ENCODE measurements at regions not wholly inside any gene's neighbourhood (a gene's known extent, or its start where the extent isn't known, plus 50 kb on each side); places are given as distances from the start of the nearest gene placed in this dataset.

DNA sequence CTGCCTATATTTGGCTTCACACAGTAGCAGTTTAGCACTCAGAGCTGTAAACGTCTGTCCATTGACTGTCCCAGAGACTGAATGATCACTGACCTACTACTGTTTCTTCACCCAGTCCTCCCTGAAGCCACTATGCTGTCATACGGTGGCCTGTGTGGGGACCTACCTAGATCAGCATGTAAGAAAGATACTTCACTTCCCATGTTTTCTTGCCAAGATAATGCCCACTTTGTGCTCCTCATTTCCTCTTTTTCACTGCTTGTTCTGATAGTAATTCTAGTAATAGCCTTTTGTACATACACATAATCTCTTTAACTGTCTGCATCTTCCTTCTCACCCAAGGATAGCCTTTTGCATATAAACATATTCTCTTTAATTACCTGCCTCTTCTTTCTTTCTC is 109.9 kb upstream of the TIAM2 start:
- FAIRE-seq (no peak), DNase-seq (ENCODE audit: low spot score) (no peak)

DNA sequence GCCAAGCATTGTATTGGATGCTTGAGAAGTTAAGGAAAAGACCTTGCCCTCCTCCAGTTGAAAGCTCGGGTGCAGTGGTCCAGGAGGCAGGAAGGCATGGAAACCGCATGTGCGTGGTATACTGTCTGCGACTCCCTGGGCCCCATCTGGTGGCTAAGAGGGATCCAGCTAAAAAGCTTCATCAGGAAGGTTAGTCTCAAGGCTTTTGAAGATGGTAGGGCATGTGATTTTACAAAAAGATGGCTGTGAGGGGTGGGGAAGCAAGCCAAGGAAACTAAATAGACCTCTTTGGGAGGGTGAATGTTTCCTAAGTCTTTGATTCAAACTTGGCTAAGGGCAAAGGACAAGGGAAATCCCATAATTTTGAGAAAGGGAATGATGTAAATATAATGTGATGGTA is 109.1 kb upstream of the TIAM2 start:
- FAIRE-seq: no peak
- DNase-seq (ENCODE audit: low spot score): no peak

DNA sequence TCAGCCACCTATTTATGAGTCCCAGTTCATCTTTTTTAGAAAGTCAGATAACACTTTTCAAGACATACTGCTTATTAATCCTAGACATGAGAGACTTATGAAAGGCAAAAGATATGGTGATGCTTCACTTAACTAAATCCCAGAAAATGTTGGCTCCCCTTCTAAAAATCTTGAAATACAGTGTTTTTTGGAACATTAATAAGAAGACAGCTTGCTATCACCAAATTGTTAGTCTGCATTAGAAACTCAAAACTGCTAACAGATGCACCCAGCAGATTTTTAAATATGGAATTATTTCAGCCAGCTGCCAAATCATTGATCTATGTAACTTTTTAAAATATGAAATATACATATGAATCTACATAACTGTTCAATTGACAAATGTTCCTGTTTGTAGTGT is 108.6 kb upstream of the TIAM2 start:
- FAIRE-seq: no peak
- no peak for DNase-seq (ENCODE audit: low spot score)

DNA sequence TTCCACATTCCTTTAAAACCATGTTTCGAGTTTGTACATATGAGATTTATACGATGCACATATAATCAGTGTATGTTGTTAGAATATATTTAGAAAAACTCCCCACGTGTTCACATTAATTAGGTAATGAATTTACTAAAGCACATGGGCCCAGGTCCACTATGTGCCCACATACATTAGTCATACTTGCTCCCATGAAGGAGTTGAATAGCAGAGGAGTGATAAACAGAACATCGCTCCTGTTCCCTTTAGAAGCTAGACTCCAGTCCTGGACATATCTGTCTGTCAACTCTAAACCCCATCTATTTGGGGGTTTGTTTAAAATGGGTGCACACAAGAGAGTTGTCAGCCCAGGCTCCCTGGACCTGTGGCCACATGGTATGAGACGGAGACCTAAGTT is 108.1 kb upstream of the TIAM2 start:
- no peak for FAIRE-seq
- DNase-seq (ENCODE audit: low spot score): no peak

DNA sequence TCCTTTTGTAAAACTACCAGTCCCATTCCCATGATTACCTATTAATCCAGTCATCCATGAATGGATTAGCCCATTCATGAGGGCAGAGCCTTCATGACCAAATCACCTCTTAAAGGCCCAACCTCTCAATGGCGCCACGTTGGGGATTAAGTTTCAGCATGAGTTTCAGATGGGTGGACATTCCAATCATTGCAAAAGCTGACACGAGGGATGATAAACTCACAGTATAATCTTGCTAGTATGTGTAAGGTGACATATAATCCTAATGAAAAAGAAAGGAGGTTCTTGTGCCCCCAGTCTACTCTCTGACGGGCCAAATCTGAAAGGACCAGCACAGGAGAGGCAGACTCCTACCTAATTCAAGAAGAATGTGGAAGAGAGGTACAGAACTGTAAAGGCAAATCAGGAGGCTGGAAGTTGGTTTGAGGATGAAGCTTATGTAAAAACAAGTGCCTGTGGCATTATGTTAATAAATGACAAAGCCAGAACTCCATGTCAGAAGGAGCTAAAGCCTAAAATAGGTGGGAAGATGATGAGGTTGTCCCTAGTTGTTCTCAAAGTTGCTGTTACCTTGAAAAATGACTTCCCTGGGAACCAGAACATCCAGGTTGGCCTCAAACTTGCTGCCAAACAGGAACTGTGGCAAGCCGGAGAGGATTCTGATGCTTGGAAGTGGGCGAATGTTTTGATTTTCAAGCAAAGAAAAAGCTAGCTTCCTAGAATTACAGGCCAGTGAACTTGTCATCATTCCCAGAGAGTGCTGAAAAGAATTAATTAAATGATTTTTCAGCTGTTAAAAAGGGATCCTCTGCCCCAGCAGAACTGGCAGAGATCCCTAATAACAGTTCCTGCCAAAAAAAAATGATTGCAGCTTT is 106.5 kb upstream of the TIAM2 start:
- DNase-seq (ENCODE audit: low spot score) (no peak), FAIRE-seq (no peak)

DNA sequence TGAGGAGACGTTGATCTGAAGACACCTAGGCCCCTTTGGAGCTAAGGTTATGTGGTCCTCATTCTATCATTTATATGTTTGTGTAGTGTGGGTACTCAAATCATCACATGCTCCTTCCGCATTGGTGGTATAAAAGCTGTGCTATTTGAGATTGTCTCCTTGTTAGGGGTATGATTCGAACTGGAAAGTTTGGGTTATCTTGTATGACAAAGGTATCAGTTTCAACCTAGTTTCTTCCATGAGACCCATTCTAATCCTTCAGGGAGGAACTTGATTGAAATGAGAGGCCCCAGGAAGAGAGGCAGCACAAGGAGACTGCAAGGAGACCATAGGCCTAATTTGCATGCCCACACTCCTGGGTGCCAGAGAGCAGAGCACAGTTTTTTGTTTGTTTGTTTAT is 104.2 kb upstream of the TIAM2 start:
- FAIRE-seq: no peak

DNA sequence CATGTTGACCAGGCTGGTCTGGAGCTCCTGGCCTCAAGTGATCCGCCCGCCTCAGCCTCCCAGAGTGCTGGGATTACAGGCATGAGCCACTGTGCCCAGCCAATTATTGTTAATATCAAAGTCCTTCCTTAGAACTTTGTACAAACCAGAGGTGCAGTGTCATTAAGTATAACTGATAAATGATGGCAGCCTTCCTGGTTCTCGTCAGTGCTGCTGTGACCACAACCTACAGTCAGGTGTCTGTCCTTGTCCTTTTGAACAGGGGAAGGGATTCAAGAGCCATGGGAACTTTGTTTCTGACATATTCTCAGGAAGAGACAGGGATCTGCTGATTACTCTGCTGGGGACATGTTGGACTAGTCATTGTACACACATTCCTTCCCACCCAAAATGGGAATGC is 103.2 kb upstream of the TIAM2 start:
- no peak for FAIRE-seq
- no peak for DNase-seq (ENCODE audit: low spot score)

More for the DNA sequence above, 104.2 kb upstream of the TIAM2 start:
- DNase-seq (ENCODE audit: low spot score): no peak

DNA sequence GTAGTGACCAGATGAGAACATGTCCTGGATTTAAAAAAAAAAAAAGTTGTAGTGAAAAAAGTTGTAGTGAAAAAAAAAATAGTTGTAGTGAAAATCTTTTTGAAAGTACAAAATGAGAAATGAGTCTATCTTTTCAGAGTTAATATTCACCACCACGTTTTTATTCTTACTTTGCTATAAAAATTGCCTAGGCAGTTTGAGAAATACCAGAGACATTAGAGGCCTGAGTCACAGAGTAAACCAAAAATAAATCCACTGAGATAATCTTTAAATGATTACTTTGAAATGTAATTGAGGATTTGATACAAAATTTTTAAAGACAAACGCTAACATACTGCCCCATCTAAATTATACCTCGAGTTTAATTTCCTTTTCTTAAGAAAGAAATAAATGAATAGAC is 101.2 kb upstream of the TIAM2 start:
- no peak for FAIRE-seq
- DNase-seq (ENCODE audit: low spot score): no peak

DNA sequence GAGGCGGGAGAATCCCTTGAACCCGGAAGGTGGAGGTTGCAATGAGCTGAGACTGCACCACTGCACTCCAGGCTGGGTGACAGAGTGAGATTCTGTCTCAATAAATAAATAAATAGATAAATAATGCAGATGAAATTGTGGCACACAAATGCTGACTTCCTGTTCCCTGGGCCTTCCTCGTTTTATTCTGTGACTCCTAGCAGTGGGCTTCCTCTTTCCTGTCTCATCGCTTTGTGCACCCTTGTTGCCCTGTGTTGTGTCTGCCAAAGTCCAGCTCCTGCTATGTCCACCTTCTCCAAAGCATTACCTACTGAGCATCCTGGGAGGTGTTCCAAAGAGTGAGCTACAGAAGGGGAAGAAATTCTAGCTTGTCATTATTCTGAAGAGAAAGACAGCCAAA is 100.2 kb upstream of the TIAM2 start:
- DNase-seq (ENCODE audit: low spot score) (no peak), FAIRE-seq (no peak)

DNA sequence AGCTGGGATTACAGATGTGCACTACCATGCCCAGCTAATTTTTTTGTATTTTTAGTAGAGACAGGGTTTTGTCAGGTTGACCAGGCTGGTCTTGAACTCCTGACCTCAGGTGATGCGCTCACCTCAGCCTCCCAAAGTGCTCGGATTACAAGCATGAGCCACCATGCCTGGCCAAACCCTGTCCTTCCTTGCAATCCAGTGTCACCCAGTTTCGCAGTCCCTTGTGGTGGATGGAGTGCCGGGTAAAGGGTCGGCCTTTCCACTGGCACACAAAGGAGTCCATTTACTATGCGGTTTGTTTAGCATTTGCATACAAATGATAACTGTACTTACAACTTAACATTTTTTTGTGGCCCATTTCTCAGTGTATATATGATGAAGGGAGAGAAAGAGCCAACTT is 99.3 kb upstream of the TIAM2 start:
- DNase-seq (ENCODE audit: low spot score) (no peak), FAIRE-seq (no peak)

DNA sequence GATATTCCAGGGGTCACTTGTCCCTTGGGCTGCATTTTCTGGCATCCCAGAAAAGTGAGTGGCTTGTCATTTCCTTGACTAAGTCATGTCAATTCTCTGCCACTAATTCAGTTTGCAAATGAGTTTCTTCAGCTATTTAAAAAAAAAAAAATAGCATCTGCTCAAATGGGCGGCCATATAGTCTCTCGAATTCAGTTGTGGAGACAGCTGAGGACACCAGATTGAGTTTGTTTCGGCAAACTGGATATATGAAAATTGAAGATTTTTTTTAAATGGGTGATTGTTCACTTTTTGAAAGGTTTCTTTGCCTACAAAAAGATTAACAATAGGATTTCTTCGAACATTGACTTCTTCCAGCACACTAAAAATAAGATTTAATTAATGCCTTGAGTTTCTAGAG is 96.3 kb upstream of the TIAM2 start:
- DNase-seq (ENCODE audit: low spot score): no peak

DNA sequence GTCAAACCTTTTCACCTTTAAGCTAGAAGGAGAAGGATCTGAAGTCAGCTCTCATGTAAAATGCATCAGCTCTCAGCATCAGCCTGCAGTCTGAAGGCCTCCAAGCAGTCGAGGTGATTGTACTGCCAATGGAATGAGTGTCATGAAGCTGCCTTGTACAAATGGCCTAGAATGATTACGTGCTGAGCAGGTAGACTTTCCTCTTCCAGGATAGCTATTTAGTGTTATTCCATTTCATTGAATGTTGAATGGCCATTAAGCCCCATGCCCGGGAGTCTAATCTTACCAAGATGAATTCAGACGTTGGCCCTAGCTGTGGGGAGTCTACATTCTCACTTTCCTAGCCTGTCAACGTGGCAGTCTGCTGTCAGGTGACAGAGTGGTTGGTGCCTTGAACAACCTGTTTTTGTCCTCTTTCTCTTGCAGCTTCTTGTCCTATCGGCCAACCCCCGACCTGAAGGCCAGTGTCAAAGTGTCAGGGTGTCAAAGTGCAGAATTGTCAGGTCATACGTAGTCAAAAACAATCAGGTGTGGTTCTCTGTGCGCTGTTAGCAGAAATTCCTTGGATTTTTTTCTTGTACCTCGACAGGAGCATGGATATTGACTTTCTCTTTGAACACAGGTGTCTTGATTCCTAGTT is 95.2 kb upstream of the TIAM2 start:
- no peak for DNase-seq (ENCODE audit: low spot score)
- no peak for FAIRE-seq

More for the DNA sequence above, 96.3 kb upstream of the TIAM2 start:
- FAIRE-seq: no peak

DNA sequence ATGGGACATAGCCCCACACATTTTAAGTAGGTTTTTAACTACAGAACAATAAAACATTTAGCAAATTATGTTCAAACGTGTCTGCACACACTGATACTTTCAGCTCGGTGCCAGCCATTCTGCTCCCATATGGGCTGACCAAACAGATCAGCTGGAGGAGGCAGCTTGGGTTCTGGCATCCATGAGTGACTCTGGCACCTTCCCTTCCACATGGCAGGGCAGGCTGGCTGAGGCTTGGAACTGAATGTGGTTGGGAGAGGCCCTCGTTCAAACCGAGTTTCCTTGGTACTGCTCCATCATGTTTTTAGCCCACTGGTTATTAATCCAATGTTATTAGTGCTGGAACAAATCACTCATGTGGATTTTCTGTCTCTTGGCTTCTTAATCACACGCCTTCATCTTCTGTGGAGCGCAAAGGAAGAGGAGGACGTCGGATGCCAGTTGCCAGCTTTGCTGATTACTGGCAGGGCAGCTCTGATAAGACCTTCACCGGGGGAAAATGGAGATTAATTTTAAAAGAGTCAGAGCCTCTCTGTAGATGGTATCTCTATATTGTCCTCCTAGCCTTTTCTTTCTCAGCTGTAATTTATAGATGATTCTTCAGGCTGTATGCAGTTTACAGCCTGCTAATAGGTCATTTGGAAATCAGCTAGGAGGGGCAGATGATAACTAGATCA is 93.1 kb upstream of the TIAM2 start:
- DNase-seq (ENCODE audit: low spot score) (no peak), FAIRE-seq (no peak)

DNA sequence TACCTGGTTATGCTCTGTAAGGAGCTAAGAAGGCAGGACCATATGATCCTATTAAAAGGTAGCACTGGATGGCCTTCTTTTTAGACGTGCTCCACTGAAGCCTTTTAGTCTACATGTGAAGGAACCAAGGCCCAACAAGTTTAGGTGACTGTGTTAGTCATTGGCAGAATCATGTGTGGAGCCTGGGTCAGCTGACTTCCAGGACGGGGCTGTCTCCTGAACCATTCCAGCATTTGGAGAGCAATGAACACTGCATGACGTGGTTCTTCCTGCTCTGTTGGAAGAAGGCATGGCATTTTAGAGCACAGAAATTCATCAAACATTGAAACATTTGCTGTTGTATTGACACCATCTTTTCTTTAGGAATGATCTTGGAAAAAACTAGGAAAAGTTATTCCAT is 87.8 kb upstream of the TIAM2 start:
- FAIRE-seq: no peak
- no peak for DNase-seq (ENCODE audit: low spot score)

DNA sequence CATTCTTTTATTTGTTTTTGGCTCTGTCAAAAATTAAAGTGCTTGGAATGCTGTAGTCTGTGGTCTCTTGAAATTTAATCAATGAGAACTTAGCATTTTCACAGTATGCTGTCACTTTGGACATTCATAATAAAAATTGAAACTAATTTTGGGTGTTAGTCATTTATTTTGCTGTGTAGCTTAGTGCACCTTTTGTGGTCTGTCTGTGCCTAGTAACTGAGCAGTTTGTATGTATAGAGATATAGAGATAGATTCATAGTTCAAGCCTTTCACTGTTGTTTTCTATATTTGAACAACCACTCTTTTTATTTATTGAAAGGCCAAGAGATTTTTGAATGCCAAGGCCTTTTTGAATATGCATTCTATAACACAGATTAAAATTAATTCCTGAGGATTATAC is 86.4 kb upstream of the TIAM2 start:
- no peak for DNase-seq (ENCODE audit: low spot score)
- no peak for FAIRE-seq

DNA sequence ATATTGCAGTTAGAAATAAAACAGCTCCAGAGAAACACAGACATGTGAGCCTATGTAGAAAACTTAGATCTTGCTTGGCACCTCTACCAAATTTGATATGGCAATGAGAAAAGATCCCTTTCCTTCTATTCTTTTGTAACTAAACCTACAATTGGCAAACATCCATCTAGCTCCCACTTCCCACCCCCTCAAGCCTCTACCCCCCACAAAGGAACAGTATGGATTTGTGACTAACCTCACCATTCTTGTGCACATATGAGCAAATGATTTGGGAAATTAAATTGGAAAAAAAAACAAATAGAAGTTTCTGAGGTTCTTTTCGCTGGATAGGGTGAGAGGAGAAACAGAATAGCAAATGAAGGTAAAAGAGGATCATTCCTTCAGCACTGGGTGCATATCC is 85.8 kb upstream of the TIAM2 start:
- FAIRE-seq (no peak), DNase-seq (ENCODE audit: low spot score) (no peak)

DNA sequence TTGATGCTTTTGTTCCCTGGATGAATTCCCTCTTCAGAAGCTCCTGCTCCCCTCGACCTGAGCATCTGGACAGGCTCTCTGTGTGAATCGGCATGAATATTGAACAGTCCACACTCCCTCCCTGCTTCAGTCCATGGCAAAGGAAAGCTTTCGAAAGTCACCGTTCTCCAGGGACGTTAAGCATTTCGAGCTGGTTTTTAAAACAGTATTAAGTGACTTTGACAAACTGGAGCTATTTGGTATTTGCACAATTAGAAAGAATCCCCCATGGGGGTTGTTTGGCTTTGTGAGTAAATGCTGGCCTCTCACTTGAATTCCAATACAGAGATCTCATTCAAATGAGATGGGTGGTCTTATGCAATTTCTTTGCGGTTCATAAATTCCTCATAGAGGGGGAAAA is 85.3 kb upstream of the TIAM2 start:
- FAIRE-seq: no peak

DNA sequence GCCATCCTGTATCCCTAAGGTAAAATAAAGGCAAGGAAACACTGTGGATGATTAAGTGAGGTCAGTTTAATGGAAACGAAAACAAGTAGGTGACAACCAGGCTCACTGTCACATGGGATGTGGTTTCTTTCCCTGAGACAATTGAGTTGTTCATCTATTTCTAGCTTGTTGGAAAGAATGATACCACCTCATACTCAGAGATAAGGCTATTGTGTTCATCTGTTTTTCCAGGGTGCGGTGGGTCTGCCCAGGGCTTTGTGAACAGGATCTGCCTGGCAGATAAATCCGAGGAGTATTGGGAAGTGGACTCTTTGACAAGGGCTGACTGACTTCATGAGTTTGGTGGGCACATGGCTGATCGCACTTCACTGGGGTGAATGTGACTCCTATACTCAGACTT is 80.8 kb upstream of the TIAM2 start:
- no peak for DNase-seq (ENCODE audit: low spot score)
- no peak for FAIRE-seq

More for the DNA sequence above, 85.3 kb upstream of the TIAM2 start:
- no peak for DNase-seq (ENCODE audit: low spot score)

DNA sequence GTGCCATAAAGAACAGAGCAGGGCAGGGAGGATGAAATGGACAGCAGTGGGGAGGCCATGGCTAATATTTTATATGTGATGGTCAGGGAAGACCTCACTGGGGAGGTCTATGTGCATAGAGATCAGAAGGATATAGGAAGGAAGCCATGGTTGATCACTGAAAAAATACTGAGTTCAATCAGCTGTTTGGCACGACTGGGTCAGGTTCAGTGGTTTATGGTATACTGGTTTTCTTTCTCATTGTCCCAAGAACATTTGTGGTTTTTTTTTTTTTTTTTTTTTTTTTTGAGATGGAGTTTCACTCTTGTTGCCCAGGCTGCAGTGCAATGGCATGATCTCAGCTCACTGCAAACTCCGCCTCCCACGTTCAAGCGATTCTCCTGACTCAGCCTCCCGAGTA is 78.3 kb upstream of the TIAM2 start:
- FAIRE-seq: no peak

DNA sequence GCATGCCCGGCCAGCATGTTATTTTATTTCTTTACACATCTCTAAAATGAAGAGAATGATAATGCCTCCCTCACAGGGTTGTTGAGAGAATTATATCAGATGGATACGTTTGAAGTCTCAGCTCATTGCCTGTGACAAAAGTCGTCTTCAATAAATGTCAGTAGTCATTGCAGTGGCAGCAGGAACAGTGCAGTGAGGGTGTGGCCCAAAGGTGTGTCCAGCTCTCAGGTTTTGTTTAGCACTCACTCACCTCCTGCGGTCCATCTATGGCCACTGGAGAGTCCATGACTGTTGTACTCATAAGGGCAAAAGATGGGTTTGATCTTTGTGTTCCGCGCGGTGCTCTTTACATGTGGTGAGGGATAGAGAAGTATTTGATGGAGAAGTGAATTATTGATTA is 77.2 kb upstream of the TIAM2 start:
- no peak for FAIRE-seq
- no peak for DNase-seq (ENCODE audit: low spot score)

More for the DNA sequence above, 78.3 kb upstream of the TIAM2 start:
- no peak for DNase-seq (ENCODE audit: low spot score)

DNA sequence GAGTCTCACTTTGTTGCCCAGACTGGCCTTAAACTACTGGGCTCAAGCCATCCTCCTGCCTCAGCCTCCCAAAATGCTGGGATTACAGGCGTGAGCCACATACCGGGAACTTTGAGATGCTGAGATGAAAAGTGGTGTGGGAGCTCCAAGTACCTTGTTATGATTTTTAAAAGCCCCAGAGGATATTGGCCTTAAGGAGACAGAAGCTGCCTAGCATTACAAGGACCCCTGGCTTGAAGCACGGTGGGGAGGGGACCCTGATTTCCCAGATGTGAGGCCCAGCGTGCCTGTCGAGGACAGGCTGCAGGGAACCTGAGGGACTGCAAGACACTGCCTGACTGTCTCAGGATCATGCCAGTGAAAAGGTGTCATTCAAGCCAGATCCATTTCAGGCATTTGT is 75.3 kb upstream of the TIAM2 start:
- no peak for FAIRE-seq
- DNase-seq (ENCODE audit: low spot score): no peak

DNA sequence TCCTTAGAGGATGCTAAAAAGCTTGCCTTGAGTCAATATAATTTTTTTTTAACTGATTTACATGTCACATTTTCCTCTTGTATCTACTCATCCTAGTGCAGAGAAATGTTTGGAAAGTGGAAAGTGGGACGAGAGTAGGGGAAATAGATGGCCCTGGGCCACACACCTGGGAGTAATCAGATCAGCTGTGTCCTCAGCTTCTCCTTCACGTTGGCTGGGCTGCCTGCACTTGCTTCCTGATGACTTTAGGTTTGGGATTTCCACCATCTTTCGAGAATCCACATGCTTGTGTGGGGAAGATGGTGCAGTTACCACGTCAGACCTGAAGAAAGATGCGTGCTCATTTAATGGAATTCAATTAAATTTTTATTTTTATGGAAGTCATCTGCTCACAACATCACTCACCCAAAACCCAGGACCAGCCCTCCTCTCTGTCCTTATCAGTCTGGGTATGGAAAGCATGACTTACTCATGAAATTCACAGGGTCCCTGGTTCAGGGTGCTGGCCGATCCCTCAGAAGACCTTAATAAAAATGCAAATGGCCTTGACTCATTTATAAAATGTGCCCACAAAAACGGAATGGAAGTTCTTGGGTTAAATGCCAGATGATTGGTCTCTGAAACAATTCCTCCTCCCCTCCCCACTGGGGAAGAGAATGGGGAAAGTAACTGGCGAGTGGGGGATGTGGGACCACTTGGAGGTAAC is 74.5 kb upstream of the TIAM2 start:
- no peak for FAIRE-seq

More for the DNA sequence above, 74.5 kb upstream of the TIAM2 start:
- DNase-seq (ENCODE audit: low spot score): no peak

All from urothelium cell line (cell line).